Activated CD4-positive, alpha-beta T cell treated with anti-CD3 and anti-CD28 coated beads, Interleukin-10, Interleukin-2, amounts not matched to agents 100 ng/mL and 50 ng/mL, durations not matched to agents 16 hours and 8 hours (primary cell): ENCODE measurements at regions not wholly inside any gene's neighbourhood (a gene's known extent, or its start where the extent isn't known, plus 50 kb on each side); places are given as distances from the start of the nearest gene placed in this dataset.

Experiments used
- DNase-seq: peaks from one replicate; pipeline ENCODE4 v3.0.0-alpha.2; 2020

DNA sequence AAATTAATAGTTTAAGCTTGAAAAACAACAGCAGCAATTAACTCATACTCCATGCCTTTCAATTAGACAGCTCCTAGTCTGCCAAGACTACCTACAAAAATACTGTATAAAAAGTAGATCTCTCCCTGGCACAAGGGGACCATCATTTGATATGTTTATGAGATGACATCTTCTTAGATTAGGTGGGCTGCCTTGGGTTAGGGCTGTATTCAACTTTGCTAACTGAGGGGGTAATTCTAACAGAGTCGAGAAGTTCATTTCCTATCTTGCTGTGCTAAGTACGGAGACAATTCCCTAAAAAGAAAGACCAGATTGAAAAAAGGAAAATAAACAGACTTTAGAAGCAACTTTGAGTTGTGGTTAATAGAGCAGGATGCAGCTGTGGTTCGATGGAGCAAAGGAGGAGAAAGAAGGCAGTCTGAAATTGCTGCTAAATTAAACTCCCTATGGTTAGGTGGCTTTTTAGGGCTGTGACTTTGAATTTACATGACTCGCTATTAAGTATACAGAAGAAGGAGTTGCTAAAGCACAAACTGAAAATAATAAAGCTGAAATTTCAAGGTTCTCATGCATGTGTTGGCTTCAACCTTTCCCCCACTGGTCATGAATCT, 75.4 kb downstream of the CDC7 start:
- DNase-seq = no peak

DNA sequence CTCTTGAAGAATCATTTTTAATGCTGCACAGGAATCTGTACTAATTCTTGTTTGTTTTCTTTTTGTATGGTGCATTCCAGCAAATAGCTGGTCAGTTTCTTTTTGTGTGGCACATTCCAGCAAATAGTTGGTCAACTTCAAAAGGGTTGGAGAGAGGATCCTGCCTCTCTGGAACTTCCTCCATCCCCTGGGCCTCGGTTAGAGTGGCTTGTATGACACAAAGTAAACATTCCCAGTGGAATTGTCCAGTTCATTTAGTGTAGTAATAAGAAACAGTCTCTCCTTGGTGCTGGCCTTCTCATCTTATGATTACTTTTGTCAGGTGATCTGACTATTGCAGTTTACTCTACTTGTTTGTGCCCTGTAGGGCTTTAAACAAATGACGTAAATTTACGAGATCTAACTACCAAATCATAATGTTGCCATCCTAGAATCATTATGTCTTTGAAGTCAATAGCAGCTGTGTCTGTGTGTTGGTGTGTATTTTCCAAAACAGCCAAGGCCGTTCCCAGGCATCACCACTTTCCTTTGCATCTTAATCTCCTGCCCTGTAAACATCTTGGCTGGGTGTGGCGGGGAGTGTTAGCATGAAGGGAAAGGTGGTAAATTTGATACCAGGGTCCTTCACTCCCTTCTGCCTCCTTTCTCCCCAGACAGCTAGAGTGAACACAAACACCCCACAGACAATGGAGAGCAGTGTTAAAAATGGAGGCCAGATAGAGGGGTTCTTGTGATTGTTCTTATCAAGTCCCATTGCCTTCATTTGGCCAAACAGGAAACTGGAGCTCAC, 77.9 kb downstream of the CDC7 start:
- DNase-seq = no peak

DNA sequence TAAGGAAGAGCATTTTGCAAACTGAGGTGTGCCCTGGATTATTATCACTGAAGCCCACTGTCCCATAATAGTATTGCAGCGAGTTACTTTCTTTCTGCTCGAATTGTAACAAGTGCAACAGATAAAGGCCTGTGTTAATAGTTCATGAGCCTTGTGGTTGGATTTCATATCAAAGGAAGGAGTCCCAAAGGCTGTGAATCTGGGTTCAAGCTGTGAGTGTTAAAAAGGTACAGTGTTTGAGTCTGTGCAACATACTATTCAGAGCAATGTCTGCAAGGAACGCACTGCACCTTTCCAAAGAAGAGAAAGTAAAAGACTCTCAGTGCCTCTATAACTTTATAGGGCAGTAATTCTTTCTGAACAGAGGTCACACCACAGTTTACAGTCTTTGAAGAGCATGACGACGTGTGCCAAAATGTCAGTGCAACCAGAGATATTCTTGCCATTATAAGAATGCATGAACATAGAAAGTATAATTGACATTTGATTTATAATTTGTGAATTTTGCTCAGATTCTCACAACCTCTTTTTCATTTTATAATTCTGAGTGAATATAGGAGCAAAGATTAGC, 79.1 kb downstream of the CDC7 start:
- no peak for DNase-seq

DNA sequence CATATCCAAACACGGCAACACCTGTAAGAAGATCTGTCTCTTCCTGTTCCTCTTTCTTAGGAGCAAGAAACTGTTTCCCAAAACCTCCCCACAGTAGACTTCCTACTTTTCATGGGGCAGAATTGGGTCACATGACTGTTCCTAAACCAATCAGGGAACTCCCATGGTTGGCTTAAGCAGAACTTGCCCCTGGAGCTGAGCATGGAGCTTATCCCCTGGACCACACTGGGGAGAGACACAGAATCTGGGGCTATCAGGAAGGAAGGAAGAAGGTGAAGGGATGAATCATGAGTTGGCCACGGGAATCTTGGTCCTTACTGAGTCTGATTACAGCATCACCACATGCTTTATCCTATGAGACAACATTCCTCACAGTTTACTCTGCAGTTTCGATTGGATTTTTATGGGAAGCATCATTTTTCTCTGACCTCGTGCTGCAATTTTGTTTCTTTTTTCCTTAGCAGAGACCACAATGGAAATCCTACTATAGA, 81.8 kb downstream of the CDC7 start:
- no peak for DNase-seq

DNA sequence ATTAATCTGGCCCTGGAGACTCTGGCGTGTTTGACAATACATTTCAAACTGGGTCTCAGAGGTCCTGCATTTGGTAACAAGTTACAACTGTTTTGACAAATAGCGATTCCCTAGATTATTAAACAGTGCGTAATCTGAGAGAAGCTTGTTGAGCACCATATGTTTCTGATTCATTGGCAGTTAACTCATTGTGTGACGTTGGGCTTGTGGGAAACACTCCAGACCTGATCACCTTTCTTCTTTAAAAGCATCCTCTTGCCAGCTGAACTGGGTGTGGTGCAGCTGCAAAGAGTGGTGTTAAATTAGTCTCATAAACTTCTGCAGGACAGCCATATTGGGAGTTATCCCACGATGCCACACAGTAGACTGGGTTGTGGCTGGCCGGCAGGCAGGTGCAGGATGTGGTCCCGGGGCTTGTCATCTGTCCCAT, 82.7 kb downstream of the CDC7 start:
- peak; percentile 15 for DNase-seq

DNA sequence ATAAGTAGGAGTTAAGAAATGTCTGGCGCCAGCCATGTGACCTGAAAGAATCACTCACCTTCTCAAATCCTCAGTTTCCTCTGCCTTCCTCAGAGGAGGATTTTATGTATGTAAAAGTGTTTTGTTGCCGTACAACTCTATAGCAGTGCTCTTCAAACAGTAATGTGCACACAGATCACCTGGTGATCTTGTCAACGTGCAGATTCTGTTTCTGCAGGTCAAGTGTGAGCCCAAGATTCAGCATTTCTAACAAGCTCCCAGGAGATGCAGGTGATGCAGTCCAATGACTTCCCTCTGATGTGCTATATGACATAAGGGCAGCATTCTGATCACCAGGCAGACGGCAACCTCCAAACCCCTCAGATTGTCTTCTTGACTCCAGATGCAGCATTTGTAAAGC, 83.7 kb downstream of the CDC7 start:
- no peak for DNase-seq

DNA sequence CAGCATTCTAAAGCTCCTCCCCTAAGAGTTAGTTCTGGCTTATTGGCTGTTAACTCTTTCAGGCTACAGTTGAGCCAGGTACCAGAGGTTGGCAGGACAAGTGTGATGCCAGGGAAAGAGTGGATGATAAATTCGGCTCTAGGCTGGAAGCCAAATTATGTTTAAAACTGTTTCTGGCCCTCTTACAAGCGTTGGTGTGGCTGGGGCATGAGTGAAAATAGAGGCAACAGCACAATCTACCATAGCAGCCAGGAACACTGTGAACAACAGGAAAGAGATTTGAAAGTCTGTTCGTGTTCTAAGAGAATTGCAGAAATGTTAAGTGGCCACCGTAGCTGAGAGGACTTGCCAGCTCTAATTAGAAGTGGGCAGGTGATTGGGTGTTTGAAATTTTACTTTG, 84.2 kb downstream of the CDC7 start:
- DNase-seq = no peak

DNA sequence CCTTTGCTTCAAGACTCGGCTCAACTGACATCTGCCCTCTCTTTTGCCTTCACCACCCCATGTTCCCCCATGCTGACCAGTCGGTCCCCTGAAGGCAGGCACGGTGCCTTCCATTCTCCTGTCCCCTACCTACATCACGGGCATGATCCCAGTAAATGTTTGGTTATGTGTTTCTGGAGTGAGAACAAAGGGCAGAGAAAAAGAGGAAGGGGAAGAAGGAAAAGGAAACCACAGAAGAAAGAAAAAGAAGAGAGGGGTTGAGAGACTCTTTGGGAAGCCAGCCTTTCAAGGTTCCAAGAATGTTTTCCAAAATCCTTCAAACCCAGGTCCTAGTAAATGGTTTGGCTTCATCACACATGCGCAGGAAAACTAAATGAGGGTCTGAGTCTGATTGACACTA, 84.9 kb downstream of the CDC7 start:
- no peak for DNase-seq

DNA sequence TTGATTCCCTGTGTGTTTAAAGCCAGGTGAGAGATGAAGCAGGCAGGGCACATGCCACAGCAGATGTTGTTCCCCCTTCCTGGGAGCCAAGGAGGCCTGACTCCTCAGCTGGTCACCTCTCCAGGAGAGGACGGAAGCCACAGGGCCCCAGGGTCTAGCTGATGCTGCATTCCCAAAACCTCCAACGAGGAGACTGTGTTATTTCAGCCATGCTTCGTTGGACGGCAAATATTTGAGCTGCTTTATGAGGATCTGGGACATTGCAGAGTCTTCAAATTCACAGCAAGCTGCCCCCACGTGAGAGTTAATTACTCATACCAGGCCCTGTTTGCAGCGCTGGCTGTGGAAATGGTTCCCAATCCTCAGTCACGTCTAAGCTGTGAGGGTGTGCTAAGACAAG, 85.3 kb downstream of the CDC7 start:
- no peak for DNase-seq

DNA sequence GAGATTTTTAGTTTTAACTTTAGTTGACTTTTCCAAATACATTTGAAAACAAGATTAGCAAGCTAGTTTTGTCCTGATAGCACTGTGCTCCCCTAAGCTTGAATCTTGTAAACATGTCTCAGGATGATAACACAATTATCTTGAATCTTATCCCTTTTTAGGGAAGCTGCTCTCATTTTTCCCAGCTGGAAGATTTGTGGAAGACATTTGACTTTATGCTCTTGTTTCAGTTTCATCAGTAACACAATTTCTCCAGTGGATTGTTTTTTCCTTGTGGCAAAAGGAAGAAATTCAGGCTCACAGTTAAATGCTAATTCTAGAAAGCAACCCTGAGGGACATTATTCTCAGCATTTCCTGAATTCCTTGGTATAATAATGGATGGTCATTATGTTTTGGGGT, 88.8 kb downstream of the CDC7 start:
- DNase-seq = no peak

DNA sequence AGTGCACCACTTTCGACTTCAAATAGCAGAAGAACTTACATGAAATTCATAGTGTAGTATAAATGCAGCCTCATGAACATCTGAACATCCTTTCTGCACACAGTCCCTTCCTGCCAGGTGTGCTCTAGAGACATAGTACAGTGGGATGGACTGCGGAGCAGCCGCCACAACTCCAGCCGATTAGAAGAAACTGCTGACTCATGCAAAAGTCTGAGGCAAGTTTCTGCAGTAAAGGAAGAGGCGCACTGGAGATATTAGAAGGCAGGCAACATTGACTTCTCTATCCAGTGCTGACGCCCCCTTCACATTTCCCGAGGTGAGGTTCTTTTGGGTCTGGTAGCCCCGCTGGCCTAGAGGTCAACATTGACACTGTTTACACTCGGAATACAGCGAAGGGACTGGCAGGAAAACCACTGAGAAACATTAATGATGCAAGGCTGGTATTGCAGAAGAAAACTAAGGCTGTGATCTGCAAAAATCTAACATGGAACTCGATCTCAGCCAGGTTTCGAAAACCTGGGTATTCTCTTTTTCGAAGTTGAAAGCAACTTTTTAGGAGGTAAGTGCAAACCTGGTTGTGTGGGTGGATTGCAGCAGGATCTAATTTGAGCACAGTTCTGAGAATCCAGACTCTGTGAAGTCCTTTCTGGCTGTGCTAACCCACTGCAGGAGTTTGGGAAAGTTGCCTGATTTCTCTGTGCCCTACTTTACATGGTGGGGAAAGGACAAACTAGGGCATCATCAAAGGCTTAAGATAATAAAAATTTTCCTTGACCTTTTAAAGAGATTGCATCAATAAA, 90.7 kb downstream of the CDC7 start:
- peak; percentile 47 for DNase-seq

DNA sequence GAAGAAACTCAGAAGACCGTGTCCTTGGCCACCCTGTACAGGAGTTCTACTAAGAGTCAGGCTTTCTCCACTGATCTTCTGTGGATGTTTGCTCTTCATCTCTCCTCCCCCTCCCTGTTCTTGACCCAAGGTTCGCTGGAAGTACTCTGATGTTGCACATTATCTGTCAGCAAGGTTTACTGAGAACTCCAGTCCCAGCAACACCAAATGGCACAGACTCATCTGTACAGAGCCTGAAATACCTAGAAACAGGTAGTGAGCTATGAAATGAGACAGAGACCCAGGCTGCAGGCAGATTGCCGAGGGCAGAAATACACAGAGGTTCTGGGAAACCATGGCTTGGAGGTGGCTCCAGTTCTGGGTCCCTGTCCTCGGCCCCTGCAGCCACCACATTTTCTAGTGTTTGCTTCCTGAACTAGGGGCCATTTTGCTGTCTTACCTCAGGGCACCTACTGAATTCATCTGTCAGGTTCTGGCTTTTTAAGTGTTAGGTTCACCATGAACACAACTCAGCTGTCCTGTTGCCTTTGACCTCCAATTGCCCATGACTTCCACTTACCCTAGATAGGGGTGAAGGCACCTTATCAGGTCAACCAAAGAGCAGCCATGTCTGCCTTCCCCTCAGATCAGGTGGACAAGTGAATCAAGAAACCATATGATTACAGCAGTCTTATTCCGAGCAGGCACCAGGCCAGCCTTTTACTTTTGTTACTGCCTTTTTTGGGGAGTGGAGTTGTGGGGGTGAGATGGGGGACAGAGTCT, 92.2 kb downstream of the CDC7 start:
- DNase-seq = peak; percentile 19

DNA sequence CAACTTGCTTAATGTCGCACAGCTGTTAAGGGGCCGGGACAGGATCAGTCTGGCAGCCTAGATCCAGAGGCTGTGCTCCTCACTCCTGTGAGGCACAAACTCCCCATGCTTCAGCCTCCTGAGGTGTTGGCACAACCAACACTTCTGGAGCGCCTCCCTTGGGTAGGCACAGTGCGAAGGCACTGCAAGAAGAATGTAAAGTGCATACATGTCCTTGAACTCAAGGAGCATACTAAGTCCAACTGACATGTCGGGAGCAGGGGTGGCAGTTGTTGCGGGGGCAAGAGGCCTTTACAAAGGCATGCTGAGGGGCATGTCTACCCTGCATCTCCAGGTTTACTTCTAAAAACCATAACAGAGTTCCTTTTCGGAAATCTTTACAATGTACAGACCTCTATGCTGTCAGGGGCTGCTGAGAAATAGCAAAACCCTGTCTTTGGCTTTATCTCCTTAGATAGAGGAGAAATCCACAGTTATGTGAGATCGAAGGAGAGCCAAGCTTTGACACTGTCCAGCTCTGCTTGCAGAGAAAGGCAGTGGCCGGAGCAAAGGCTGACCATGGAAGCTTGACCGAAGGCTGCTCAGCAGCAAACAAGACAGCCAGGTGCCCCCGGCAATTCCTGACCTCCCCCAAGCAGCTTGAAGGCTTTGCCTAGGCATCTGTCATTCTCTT, 93.9 kb downstream of the CDC7 start:
- no peak for DNase-seq

DNA sequence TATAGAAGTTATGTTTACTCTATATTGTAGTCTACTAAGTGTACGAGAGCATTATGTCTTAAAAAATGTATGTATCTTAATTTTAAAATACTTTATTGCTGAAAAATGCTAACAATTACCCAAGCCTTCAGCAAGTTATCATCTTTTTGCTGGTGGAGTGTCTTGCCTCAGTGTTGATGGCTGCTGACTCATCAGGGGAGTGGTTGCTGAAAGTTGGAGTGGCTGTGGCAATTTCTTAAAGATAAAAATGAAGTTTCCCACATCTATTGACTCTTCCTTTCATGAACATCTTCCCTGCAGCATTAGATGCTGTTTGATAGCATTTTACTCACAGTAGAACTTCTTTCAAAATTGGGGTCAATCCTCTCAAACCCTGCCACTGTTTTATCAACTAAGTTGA, 95.8 kb downstream of the CDC7 start:
- DNase-seq = peak; percentile 61

DNA sequence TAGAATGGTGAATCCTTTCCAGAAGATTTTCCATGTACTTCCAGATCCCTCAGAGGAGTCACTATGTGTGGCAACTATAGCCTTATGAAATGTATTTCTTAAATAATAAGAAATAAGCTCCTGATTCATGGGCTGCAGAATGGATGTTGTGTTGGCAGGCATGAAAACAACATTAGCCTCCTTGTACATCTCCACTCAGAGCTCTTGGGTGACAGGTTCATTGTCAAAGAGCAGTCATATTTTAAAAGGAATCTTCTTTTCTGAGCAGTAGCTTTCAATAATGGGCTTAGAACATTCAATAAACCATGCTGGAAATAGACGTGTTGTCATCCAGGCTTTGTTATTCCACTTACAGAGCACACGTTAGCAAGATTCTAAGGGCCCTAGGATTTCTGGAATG, 96.6 kb downstream of the CDC7 start:
- no peak for DNase-seq

DNA sequence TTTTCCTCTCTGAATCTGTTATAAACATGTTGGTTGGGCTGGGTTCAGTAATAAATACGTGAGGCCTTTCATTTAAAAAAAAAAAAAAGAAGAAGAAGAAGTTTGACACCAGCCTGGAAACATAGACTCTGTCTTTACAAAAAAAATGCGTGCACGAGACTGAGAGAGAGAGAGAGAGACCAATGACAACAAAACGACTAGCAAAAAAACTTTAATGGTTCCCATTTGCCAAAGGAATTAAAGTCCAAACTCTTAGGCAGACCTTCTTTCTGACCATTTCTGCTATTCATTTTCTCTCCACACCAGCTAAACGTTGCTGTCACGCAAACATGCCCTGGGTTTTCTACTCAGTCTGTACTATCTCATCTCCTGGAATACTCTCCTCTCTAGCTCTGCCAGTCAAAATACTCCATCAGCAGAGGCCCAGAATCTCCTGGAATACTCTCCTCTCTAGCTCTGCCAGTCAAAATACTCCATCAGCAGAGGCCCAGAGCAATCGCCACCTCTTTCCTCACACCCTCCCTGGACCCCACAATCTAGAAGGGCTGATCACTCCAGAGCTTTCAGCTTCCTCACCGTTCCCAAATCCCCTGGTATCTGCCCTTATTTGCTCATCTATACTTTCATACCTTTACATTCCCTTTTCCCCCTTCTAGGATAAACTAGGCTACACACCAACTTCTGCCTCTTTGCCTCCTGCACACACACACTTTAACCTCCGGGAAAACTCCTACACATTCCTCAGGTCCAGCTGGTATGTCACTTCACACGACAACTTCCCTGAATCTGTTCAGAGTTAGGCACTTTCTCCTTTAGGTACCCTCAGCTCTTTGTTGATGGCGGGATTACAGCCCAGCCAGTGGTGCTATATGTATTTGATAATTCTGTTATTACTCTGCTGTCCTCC, 100.0 kb downstream of the CDC7 start:
- DNase-seq = no peak

DNA sequence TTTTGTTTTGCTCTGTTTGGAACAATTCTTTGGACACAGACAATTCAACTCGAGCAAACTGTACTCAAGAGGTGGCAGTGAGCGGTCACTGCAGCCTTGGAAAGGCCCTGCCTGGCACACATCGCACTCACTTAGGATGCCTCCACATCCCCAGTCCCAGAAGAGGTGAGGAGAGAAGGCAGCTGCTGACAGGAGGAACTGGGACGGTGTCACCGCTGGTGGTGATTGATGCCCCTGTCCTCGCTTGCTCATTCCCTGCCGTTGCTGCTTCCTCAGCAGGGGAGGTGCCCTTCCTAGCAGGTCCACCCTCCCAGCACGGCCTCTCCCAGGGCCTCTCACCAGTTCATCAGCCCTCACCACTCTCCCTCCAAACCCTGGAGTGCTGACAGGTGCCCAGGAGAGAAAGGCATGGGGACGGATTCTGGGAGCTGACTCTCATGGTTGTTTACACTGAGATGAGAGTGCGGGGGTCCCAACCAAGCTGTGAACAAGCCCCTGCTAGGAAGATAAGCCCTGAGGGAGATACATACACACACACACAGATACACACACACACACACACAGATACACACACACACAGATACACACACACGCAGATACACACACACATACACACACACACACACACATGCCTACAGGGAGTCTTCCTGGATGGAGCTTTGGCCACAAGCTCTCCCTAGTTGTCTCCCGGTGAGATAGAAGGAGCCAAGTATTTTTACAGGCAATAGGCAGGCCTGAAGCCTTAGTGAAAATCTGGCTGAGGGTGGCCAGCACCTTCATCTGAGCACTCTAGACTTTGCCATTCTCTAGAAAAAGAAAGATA, 101.1 kb downstream of the CDC7 start:
- DNase-seq = no peak

DNA sequence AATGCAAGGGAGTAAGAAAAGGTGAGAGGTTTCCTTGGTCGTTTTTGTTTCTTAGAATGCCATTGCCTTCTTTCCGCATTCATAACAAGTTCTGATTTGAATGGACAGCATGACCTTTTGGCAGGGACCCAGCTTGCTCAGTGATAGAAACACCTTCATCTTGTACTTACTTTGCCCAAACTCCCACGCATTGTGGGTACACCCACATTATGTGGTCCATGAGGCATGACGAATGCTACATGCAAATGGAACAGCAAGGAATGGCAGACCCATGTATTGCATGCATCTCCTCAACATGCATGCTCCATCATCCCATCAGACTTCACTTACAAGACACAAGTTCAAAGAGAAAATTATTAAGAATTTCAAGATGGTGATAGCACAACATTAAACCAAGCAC, 102.8 kb downstream of the CDC7 start:
- peak; percentile 51 for DNase-seq

DNA sequence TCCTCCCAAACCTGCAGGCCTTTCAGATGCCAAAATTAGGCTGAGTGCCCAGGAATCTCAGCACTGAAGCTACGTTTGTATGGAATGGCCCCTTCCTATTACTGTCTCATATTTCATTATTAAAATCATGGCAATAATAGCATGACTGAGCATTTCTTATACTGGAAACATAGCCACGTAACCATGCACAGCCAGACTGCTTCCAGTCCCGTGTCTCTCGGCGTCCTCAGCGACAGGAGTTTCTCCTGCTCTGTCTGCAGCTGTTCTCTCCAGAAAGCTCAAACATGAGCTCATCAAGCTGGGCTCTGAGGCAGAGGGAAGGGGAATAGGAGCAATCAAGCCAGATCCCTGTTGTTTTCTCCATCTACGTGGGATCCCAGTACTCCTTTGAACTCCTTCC, 104.0 kb downstream of the CDC7 start:
- no peak for DNase-seq

DNA sequence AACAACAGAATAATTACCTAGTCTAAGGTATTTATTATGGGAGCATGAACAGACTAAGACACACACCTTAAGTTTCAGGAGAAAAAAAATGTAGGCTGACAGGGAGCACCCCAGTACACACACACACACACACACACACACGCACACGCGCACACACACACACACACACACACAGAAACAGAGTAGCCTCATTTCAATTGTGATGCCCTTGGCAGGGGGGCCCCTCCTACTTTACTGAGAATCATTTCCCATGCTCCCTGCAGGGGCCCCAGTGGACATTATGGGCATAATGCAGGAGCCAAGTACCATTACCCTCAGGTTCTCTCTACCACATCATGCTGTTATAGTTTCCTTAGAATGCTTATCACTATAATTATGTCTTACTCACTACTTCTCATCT, 104.9 kb downstream of the CDC7 start:
- no peak for DNase-seq
